ENCODE measurements at regions not wholly inside any gene's neighbourhood (a gene's known extent, or its start where the extent isn't known, plus 50 kb on each side); places are given as distances from the start of the nearest gene placed in this dataset.
A peak's percentile ranks its signal among the peaks of the same experiment; 100 is the strongest.

DNA sequence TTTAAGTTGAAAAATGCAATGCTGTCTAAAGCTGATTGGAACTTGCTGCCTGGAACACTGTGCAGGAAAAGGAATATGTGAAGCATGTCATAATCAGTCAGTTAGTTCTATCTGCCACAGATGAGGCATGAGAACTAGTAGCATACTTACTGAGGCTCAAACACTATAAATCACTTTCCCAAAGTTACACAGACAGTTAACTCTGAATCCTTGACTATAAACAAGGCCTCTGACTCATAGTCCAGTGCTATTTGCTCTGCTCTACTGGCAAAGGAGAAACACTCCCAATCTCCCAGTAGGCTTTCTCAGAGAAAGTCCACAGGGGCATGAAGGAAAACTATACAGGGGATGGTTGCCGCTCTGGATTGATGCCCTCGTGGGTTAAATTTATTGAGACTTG lies 2078.4 kb upstream of the TENM3 start:
- Mint-ChIP-seq H3K27me3 (peaks cover 7% of the 10 kb centered on the region), H3K36me3 (ENCODE audit: insufficient read depth) (no peaks in the 10 kb centered on the region), H3K4me3 (ENCODE audit: low read depth) (no peak overlapping the region), H3K27ac (no peak overlapping the region), H3K4me1 (ENCODE audit: low read depth) (peaks cover 26% of the 10 kb centered on the region), H3K9me3 (ENCODE audit: low read depth) (no peaks in the 10 kb centered on the region)
- no peak for DNase-seq (ENCODE audit: low spot score, unreplicated experiment)
- TF ChIP-seq, protein P1, sequence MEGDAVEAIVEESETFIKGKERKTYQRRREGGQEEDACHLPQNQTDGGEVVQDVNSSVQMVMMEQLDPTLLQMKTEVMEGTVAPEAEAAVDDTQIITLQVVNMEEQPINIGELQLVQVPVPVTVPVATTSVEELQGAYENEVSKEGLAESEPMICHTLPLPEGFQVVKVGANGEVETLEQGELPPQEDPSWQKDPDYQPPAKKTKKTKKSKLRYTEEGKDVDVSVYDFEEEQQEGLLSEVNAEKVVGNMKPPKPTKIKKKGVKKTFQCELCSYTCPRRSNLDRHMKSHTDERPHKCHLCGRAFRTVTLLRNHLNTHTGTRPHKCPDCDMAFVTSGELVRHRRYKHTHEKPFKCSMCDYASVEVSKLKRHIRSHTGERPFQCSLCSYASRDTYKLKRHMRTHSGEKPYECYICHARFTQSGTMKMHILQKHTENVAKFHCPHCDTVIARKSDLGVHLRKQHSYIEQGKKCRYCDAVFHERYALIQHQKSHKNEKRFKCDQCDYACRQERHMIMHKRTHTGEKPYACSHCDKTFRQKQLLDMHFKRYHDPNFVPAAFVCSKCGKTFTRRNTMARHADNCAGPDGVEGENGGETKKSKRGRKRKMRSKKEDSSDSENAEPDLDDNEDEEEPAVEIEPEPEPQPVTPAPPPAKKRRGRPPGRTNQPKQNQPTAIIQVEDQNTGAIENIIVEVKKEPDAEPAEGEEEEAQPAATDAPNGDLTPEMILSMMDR (IDR thresholded peaks at IDR 0.05; ENCODE audit: unreplicated experiment): no peak

DNA sequence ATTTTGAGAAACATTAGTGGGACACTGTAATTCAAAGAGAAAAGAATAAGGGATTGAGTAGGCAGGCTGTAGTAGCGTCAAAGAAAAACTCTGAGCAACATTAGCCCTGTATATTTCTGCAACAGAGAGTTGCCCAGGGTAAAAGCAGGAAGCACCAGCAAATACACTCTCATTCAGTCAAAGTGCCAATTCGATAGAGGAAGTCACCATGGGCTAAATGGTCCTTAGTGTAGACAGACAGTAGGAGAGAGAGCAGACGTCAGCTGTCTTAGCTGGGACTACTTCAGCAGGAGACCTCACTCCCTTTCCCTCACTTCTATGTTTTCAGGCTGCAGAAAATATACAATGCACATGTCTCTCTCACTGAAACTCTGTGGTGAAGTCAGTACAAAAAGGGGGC lies 2073.8 kb upstream of the TENM3 start:
- Mint-ChIP-seq H3K4me1 (ENCODE audit: low read depth) (peaks cover 17% of the 10 kb centered on the region), H3K36me3 (ENCODE audit: insufficient read depth) (no peaks in the 10 kb centered on the region), H3K4me3 (ENCODE audit: low read depth) (no peak overlapping the region), H3K9me3 (ENCODE audit: low read depth) (no peaks in the 10 kb centered on the region), H3K27me3 (peaks cover 7% of the 10 kb centered on the region), H3K27ac (peak overlapping the region; percentile 46)
- TF ChIP-seq, protein P1 (IDR thresholded peaks at IDR 0.05; ENCODE audit: unreplicated experiment): no peak
- DNase-seq (ENCODE audit: low spot score, unreplicated experiment): no peak

DNA sequence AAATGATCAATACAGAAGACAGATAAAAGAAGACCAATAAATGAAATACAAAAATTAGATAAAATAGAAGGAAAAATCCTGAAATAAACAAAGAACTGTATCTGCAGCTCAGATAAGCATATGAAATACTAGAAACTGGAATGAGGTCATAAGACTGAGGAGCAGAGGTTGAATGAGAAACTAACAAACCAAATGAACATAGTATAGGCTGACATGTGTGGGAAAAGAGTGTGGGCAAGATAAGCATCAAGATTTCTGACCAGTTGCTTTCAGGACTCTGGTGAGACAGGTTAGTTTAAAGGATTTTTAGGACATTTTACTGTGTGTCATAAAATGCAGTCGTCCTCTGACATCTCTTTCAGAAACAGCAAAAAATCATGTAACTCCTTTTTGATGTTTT lies 2073.2 kb upstream of the TENM3 start:
- H3K27me3 Mint-ChIP-seq: peaks cover 7% of the 10 kb centered on the region
- no peak overlapping the region for H3K4me3 Mint-ChIP-seq (ENCODE audit: low read depth)

DNA sequence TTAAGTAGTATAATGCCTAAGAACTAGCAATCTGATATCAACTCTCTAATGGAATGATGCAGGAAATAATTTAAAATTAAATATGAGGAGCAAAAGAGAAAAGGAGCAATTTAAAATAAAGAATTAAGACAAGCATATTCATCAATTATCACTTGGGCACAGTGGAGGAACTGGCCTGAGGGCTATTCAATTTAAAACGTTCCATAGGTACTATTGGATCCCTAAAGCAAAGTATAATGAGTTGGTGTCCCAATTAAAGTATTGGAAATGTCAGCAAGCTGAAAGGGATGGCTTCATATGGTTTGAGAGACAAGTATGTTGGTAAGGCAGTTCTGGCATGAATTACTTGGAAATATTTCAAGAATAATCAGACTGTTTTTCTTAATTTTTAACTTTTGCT lies 2064.1 kb upstream of the TENM3 start:
- Mint-ChIP-seq H3K4me3 (ENCODE audit: low read depth) (no peak overlapping the region), H3K27me3 (no peaks in the 10 kb centered on the region), H3K27ac (no peak overlapping the region), H3K36me3 (ENCODE audit: insufficient read depth) (peaks cover 4% of the 10 kb centered on the region), H3K9me3 (ENCODE audit: low read depth) (peaks cover 6% of the 10 kb centered on the region), H3K4me1 (ENCODE audit: low read depth) (no peaks in the 10 kb centered on the region)
- no peak for DNase-seq (ENCODE audit: low spot score, unreplicated experiment)
- TF ChIP-seq, protein P1 (IDR thresholded peaks at IDR 0.05; ENCODE audit: unreplicated experiment): no peak

More for the DNA sequence above, 2073.2 kb upstream of the TENM3 start:
- peaks cover 12% of the 10 kb centered on the region for H3K4me1 Mint-ChIP-seq (ENCODE audit: low read depth)
- H3K9me3 Mint-ChIP-seq (ENCODE audit: low read depth): no peaks in the 10 kb centered on the region
- no peak overlapping the region for H3K27ac Mint-ChIP-seq
- TF ChIP-seq, protein P1 (IDR thresholded peaks at IDR 0.05; ENCODE audit: unreplicated experiment): no peak
- DNase-seq (ENCODE audit: low spot score, unreplicated experiment): no peak
- H3K36me3 Mint-ChIP-seq (ENCODE audit: insufficient read depth): no peaks in the 10 kb centered on the region

DNA sequence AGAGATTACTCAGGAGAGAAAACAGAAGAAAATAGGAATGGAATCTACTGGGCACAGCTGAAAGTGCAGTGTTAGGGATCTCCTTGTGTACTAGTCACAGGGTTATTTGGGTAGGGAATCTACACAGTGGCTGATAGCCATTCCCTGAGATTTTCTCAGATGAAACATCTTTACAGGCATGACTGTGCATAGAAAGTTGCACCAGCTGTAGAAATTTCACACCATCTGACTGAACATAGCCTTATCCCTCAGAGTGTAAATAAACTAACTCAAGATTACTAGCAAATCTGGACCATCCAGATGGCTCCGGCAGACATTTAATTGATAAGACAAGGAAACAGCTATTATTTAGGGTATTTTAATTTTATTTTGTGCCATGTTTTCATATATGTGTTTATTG lies 2053.5 kb upstream of the TENM3 start:
- Mint-ChIP-seq H3K27ac (no peak overlapping the region), H3K36me3 (ENCODE audit: insufficient read depth) (no peaks in the 10 kb centered on the region), H3K4me3 (ENCODE audit: low read depth) (no peak overlapping the region), H3K9me3 (ENCODE audit: low read depth) (no peaks in the 10 kb centered on the region), H3K4me1 (ENCODE audit: low read depth) (no peaks in the 10 kb centered on the region), H3K27me3 (no peaks in the 10 kb centered on the region)
- TF ChIP-seq, protein P1 (IDR thresholded peaks at IDR 0.05; ENCODE audit: unreplicated experiment): no peak
- DNase-seq (ENCODE audit: low spot score, unreplicated experiment): no peak
